Heart left ventricle (tissue), 13 donors: ENCODE measurements at regions not wholly inside any gene's neighbourhood (a gene's known extent, or its start where the extent isn't known, plus 50 kb on each side); places are given as distances from the start of the nearest gene placed in this dataset.

Source experiments
- CTCF ChIP-seq, 12 donors: fragments of 200-600 bp; sonication (generic) in 4 of 12; IDR thresholded peaks; one replicate each; pipeline versions ENCODE4 v1.5.0 to v1.8.0; 2018 to 2022; ENCODE audit warnings: antibody characterized with exemption in 12 of 12, mild to moderate bottlenecking in 5 of 12
- POLR2A ChIP-seq, 2 donors: fragments of 450-650 bp; IDR thresholded peaks; one replicate each; pipeline ENCODE4 v1.6.1; 2017; ENCODE audit warnings: antibody characterized with exemption in 2 of 2, mild to moderate bottlenecking in 2 of 2, moderate library complexity in 2 of 2
- donor health status: ischemic (EF 13 %, LVEDD 7.1; RV severe dilation, severe dysfunction).
- donor health status: DM: no; HTN: yes; CAD: no.
- donor health status: DM: no; HTN: no; CAD: no.
- donor health status: ischemic (EF 25% LVEDD 6.9; RV normal size, moderate dysfunction).
- donor health status: ischemic (EF 25% LVEDD 5.7; RV mildly dilated, moderate dysfunction).
- donor health status: ischemic (EF 35%, LVEDD 5.7; RV mildly dilated, moderate dysfunction).
- donor health status: nonischemic (EF 11% LVEDD 7.7; RV severe dilation, severe dysfunction).
- donor health status: DM: yes; HTN: yes; CAD: no.
- donor health status: PGD.
- donor health status: ischemic (EF 29% LVEDD 5.4; RV normal size, mild dysfunction).
- donor health status: nonischemic (EF 23%, LVEDD 6.1; RV moderate dilation, normal function).

GRCh38 chr7:8923164-8923806 lies 489.9 kb downstream of the NXPH1 start:
- TF ChIP-seq CTCF (IDR thresholded peaks at IDR 0.05), result no peak
- TF ChIP-seq POLR2A (IDR thresholded peaks at IDR 0.05), result no peak
